Mammary epithelial cell (primary cell): ENCODE measurements at regions not wholly inside any gene's neighbourhood (a gene's known extent, or its start where the extent isn't known, plus 50 kb on each side); places are given as distances from the start of the nearest gene placed in this dataset.
A peak's percentile ranks its signal among the peaks of the same experiment; 100 is the strongest.

ENCODE experiments used
- CTCF ChIP-seq, 2 donors: IDR thresholded peaks in 1 of 2; conservative IDR thresholded peaks in 1 of 2; 2 replicates each; pipeline ENCODE4 v1.5.1; 2011 to 2012; ENCODE audit warnings: inconsistent platforms in 2 of 2, low read length in 2 of 2, mild to moderate bottlenecking in 2 of 2, control low read depth in 1 of 2, low read depth in 1 of 2; ENCODE audit not compliant: insufficient read depth in 1 of 2; ENCODE audit errors: extremely low read depth in 1 of 2
- EZH2 ChIP-seq: IDR thresholded peaks from 2 replicates; pipeline ENCODE4 v1.6.1; 2012; ENCODE audit warnings: low read length, inconsistent platforms, borderline replicate concordance

- TF ChIP-seq CTCF (conservative IDR thresholded peaks at IDR 0.05 in 1 of 2, IDR thresholded peaks at IDR 0.05 in 1 of 2; ENCODE audit: extremely low read depth in 1 of 2, insufficient read depth in 1 of 2, low read depth in 1 of 2, low read length in 2 of 2), result peak in 1 of 2 donors; percentile 19
- TF ChIP-seq EZH2, result no peak
These were observed 1067.4 kb upstream of the DDX18 start for GRCh38 chr2:116747103-116747502.
